Femur (tissue), 1 donor: ENCODE measurements at regions not wholly inside any gene's neighbourhood (a gene's known extent, or its start where the extent isn't known, plus 50 kb on each side); places are given as distances from the start of the nearest gene placed in this dataset.

Experiments used
- DNase-seq: peaks from one replicate; pipeline ENCODE4 v3.0.0-alpha.2; 2017

- no peak for DNase-seq
Measured at GRCh38 chr10:110416776-110417711, 80.7 kb upstream of the DUSP5 start.

- DNase-seq, result no peak
Measured at GRCh38 chr10:110418218-110418617, 79.5 kb upstream of the DUSP5 start.

DNA sequence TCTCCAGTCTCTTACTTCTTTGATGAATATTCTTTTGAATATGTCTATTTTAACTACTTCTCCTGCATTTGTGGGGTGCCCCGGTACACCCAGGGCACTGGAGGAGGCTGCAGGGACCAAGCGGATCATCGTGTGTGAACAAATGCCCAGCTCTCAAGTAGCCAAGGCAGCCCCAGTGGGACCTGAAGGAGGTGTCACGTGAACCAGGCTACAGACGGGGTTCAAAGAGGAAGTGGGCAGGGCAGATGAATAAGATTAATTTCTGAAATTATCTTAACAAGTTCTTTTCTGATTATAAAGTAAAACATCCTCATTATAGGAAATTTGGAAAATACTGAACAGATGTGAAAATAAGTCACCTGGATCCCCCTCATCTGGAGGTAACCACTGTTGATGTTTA lies 78.4 kb upstream of the DUSP5 start:
- DNase-seq, result no peak

- DNase-seq, result no peak
Measured at GRCh38 chr10:110420401-110421193, 77.1 kb upstream of the DUSP5 start.

- no peak for DNase-seq
Measured at GRCh38 chr10:110421512-110422138, 76.1 kb upstream of the DUSP5 start.

GRCh38 chr10:110422548-110422947 lies 75.2 kb upstream of the DUSP5 start:
- DNase-seq, result no peak

GRCh38 chr10:110423650-110424049 lies 74.1 kb upstream of the DUSP5 start:
- DNase-seq, result no peak

DNA sequence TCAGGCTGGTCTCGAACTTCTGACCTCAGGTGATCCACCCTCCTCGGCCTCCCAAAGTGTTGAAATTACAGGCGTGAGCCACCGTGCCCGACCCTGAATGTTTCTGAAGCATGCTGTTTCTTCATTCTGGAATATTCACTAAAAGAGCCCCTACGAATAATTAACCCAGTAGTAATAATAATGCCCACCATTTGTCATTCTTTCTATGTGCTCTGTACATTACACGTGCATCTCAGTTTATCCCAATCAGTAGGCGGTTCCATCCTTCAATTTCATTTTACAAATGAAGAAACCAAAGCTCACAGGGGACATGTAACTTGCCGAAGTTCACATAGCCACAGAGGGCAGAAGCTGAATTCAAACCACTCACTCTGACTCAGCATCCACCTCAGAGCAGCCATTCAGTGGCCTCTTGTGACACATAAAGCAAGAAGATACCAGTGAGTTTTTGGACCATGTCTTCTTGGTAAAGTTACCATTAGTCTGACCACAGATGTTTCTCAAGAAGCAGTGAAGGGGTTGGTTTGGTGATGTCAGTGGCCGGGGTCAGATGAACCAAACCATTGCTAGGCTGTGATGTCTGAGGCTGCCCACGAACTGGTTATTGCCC lies 71.9 kb upstream of the DUSP5 start:
- DNase-seq, result no peak

- no peak for DNase-seq
Measured at GRCh38 chr10:110426294-110427181, 71.2 kb upstream of the DUSP5 start.

DNA sequence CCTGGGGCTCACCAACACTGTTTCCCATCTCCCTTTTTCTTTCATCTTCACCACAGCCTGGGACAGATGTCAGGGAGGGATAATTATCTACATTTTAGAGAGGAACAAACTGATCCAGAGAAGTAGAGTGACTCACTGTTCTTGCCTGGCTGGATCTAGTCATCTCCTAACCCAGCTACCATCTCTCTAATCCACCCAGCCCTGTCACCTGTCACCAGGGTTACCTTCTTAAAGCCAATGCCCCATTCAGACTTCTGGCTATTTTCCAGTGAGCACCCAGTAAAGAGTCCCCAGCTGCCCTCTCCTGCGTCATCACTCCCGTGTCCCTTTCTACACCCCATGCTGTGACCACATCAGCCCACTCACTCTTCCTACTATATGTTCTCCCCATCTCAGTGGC lies 68.4 kb upstream of the DUSP5 start:
- no peak for DNase-seq

- no peak for DNase-seq
Measured at GRCh38 chr10:110430340-110431273, 67.1 kb upstream of the DUSP5 start.

DNA sequence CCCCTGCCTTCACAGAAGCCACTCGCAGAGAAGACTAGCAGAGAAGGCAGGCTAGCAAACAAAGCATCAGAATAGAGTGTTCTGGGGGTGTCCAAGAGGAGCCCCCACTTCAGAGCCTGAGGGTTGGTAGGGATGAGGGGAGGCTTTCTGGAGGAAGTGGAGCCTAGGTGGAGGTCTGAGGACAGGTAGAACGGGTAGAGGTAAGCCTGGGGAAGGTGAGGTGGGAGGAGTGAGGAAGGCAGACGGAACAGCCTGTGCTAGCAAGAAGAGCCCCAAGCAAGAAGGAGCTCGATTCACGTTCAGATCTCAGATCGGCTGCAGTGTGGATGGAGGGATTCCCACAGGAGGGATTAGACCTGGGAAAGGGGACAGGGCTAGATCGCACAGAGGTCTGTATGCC lies 66.0 kb upstream of the DUSP5 start:
- DNase-seq, result no peak

GRCh38 chr10:110432084-110432483 lies 65.6 kb upstream of the DUSP5 start:
- DNase-seq, result no peak

GRCh38 chr10:110432814-110433565 lies 64.7 kb upstream of the DUSP5 start:
- no peak for DNase-seq

DNA sequence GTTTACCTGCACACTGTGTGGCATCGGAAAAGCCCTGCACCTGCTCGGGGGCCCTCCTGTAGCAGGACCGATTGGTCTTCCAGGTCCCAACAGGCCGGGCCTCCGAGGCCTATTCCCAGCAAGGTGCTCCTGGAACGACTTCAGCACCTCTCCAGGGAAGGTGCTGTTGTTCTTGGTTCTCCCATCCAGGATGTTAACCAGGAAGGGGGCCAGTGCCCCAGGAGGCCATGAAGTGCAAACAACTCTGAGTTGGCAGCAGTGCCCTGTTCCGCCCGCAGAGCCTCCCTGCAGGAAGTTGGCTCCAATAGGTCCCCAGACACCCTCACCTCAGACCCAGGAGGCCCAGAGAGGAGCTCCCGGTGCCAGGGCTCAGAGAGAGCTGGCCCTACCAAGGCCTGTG lies 64.0 kb upstream of the DUSP5 start:
- no peak for DNase-seq

DNA sequence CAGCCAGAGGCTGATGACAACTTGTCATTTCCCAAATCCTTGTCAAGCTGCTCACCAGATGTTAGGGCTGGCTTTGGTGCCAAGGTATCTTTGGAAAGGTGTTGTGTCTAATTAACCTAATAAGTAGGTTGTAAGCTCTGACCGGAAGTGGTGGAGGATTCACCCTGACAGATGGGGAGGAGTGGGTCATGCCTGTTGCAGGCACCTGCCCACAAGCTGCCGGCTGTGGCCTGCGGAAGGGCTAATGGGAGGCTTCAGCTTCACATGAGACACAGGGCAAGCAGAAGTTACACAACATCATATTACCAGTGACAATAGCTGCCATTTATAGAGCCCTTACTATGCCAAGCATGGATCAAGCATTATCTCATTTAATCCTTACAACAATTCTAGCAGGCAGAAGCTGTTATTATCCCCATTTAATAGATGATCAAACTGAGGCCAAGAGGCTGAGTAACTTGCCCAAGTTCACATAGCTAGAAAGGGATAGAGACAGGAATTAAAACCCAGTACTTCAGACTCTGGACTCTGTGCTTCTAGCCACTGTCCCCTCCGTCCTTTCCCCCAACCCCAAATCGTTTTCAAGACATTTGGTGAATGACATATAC lies 63.1 kb upstream of the DUSP5 start:
- no peak for DNase-seq

- no peak for DNase-seq
Measured at GRCh38 chr10:110436554-110437350, 61.0 kb upstream of the DUSP5 start.

- DNase-seq, result no peak
Measured at GRCh38 chr10:110437351-110437605, 60.4 kb upstream of the DUSP5 start.

DNA sequence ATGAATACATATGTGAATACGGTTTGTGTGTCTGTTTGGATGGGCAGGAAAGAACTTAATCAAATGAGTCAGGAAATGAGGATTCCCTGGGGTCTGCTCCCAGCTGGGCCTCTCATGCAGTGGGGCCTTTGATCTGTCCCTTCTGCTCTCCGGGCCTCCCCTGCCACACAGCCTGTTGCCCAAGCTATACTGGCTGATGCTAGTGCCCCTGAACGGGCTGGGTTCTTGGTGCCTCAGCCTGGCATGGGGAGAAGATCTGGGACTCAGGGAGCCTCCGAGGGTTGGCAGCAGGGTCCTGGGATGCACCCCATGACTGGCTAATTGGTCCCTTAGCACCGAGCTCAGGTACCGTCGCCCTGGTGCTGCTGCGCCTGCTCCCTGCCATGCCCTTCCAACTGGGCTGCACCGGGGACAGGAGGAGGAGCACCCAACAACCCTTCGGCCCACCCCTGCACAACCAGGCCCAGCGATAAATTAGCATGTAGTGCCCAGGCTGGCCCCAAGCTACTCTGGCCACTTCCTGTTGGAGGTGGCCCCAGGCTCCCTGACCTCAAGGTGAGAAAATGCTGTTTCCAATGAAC lies 59.9 kb upstream of the DUSP5 start:
- DNase-seq, result no peak
